GM12878 (cell line): ENCODE measurements at regions not wholly inside any gene's neighbourhood (a gene's known extent, or its start where the extent isn't known, plus 50 kb on each side); places are given as distances from the start of the nearest gene placed in this dataset.

Source experiments
- ATAC-seq: fragments of 200-7000 bp; cut with Tn5 transposase; 3 replicates; pipeline ENCODE4 v1.9.1; 2020; ENCODE audit warnings: mild to moderate bottlenecking, moderate library complexity
- BruUV-seq: library from RNA; stranded (reverse); fragments of 400-500 nt; replicated peaks from 2 replicates; lab custom pipeline; 2021; lab: Mats Ljungman, UMichigan
- CTCF ChIA-PET: fragments of 300-600 bp; sonication (Branson Sonifier 250); formaldehyde crosslinking; extraction: SDS; loops from one replicate; lab custom pipeline; 2021; ENCODE audit warnings: inconsistent platforms; lab: Yijun Ruan, JAX
- POLR2A ChIA-PET: fragments of 350-600 bp; formaldehyde crosslinking; extraction: SDS; loops from one replicate; lab custom pipeline; 2021; ENCODE audit warnings: inconsistent platforms; lab: Charles Lee
- RAD21 ChIA-PET: fragments of 300-600 bp; sonication (Branson Sonifier 250); formaldehyde crosslinking; loops from one replicate; lab custom pipeline; 2023; ENCODE audit warnings: antibody characterized with exemption; ENCODE audit not compliant: unreplicated experiment; lab: Charles Lee
- SMC1A ChIA-PET: fragments of 300-600 bp; sonication (Branson Sonifier 250); formaldehyde crosslinking; loops from one replicate; lab custom pipeline; 2023; ENCODE audit not compliant: unreplicated experiment, uncharacterized antibody; lab: Charles Lee
- DNase-seq: peaks from one replicate; pipeline ENCODE4 v3.0.0-alpha.2; 2011; ENCODE audit warnings: low read depth, low spot score
- FAIRE-seq: peaks from 3 replicates; lab custom pipeline; 2011; peaks lifted over from hg19 to GRCh38; lab: Jason Lieb, UNC
- H2AFZ ChIP-seq: 2 replicates; pipeline ENCODE4 v1.6.0; 2011; ENCODE audit warnings: low read depth, low read length, control low read depth; ENCODE audit not compliant: control insufficient read depth
- H3K27ac ChIP-seq: 2 replicates; pipeline ENCODE4 v1.5.1; 2011; ENCODE audit warnings: control low read depth; ENCODE audit not compliant: control insufficient read depth, insufficient read depth
- H3K27me3 ChIP-seq, 2 experiments: replicated peaks in 1 of 2; 2 replicates each; pipeline versions ENCODE4 v1.6.0 to v1.6.1; 2011; ENCODE audit warnings: low read length in 1 of 2; ENCODE audit not compliant: control insufficient read depth in 2 of 2, insufficient read depth in 2 of 2
- H3K36me3 ChIP-seq, 2 experiments: 2 replicates each; pipeline ENCODE4 v1.5.1; 2011; ENCODE audit warnings: low read length in 1 of 2; ENCODE audit not compliant: control insufficient read depth in 2 of 2, insufficient read depth in 2 of 2
- H3K4me1 ChIP-seq: 2 replicates; pipeline ENCODE4 v1.6.1; 2011; ENCODE audit warnings: mild to moderate bottlenecking, low read length, moderate library complexity, mixed read lengths; ENCODE audit not compliant: control insufficient read depth, insufficient read depth
- H3K4me2 ChIP-seq: 2 replicates; pipeline ENCODE4 v1.6.0; 2011; ENCODE audit warnings: control low read depth; ENCODE audit not compliant: control insufficient read depth, insufficient read depth
- H3K4me3 ChIP-seq: fragments of 200-600 bp; sonication (generic); 2 replicates; pipeline ENCODE4 v1.5.1; 2016
- H3K79me2 ChIP-seq: 2 replicates; pipeline ENCODE4 v1.6.0; 2011; ENCODE audit warnings: low read length; ENCODE audit not compliant: control insufficient read depth, insufficient read depth
- H3K9ac ChIP-seq: 2 replicates; pipeline ENCODE4 v1.8.0; 2011; ENCODE audit warnings: low read length, control low read depth, mixed read lengths; ENCODE audit not compliant: control insufficient read depth, insufficient read depth
- H3K9me3 ChIP-seq: replicated peaks from 3 replicates; pipeline ENCODE4 v1.5.1; 2011; ENCODE audit warnings: mild to moderate bottlenecking, low read length; ENCODE audit not compliant: control insufficient read depth, insufficient read depth
- H4K20me1 ChIP-seq: 2 replicates; pipeline ENCODE4 v1.6.0; 2011; ENCODE audit not compliant: control insufficient read depth, insufficient read depth
- DPF2 ChIP-seq: fragments of 450-650 bp; IDR thresholded peaks from 2 replicates; pipeline ENCODE4 v1.6.1; 2017; ENCODE audit warnings: mild to moderate bottlenecking
- FOXK2 ChIP-seq: fragments of 450-650 bp; IDR thresholded peaks from 2 replicates; pipeline ENCODE4 v1.6.1; 2017; ENCODE audit warnings: mild to moderate bottlenecking, moderate library complexity
- FOXM1 ChIP-seq: IDR thresholded peaks from 2 replicates; pipeline ENCODE4 v1.6.1; 2012; ENCODE audit warnings: low read depth, mild to moderate bottlenecking, inconsistent platforms, low read length, moderate library complexity
- KAT2A ChIP-seq: conservative IDR thresholded peaks from 2 replicates; pipeline ENCODE4 v1.6.1; 2011; ENCODE audit warnings: low read depth, low read length; ENCODE audit not compliant: control insufficient read depth
- MEF2A ChIP-seq: IDR thresholded peaks from 2 replicates; pipeline ENCODE4 v1.6.1; 2011; ENCODE audit warnings: low read depth, mild to moderate bottlenecking, low read length, moderate library complexity; ENCODE audit not compliant: insufficient read depth
- MEF2B ChIP-seq: fragments of 450-650 bp; IDR thresholded peaks from 2 replicates; pipeline ENCODE4 v1.6.1; 2018; ENCODE audit warnings: mild to moderate bottlenecking, moderate library complexity; ENCODE audit not compliant: partially characterized antibody, poor library complexity, severe bottlenecking
- NBN ChIP-seq: fragments of 450-650 bp; IDR thresholded peaks from 2 replicates; pipeline ENCODE4 v1.6.1; 2016
- NFYA ChIP-seq: IDR thresholded peaks from 2 replicates; pipeline ENCODE4 v1.6.1; 2011; ENCODE audit warnings: low read depth, mild to moderate bottlenecking, low read length, improper control_type of control experiment, borderline replicate concordance
- NR2C2 ChIP-seq: IDR thresholded peaks from 2 replicates; pipeline ENCODE4 v1.6.1; 2011; ENCODE audit warnings: borderline replicate concordance, low read depth; ENCODE audit not compliant: control insufficient read depth, insufficient read length
- PAX5 ChIP-seq: IDR thresholded peaks from 2 replicates; pipeline ENCODE4 v1.6.1; 2011; ENCODE audit warnings: low read depth, low read length, borderline replicate concordance
- PML ChIP-seq: IDR thresholded peaks from 2 replicates; pipeline ENCODE4 v1.6.1; 2012; ENCODE audit warnings: low read length, inconsistent platforms
- RB1 ChIP-seq: fragments of 450-650 bp; formaldehyde crosslinking; IDR thresholded peaks from 2 replicates; pipeline ENCODE4 v1.6.1; 2017; ENCODE audit warnings: mild to moderate bottlenecking, borderline replicate concordance
- RUNX3 ChIP-seq: IDR thresholded peaks from 2 replicates; pipeline ENCODE4 v1.6.1; 2012; ENCODE audit warnings: low read length, inconsistent platforms
- SMAD5 ChIP-seq: IDR thresholded peaks from 2 replicates; pipeline ENCODE4 v1.6.1; 2016; ENCODE audit warnings: antibody characterized with exemption, low read depth
- STAT3 ChIP-seq: IDR thresholded peaks from 2 replicates; pipeline ENCODE4 v1.6.1; 2011; ENCODE audit warnings: low read depth, low read length, improper control_type of control experiment
- ZNF217 ChIP-seq: fragments of 450-650 bp; IDR thresholded peaks from 2 replicates; pipeline ENCODE4 v1.6.1; 2017; ENCODE audit warnings: antibody characterized with exemption, mild to moderate bottlenecking
- WGBS: methylation state at CpG from one replicate; pipeline ENCODE4 v1.1.6; 2016; ENCODE audit warnings: low lambda C conversion rate; ENCODE audit not compliant: insufficient replicate concordance, insufficient coverage; ENCODE audit errors: missing lambda C conversion rate; 5-methylcytosine and 5-hydroxymethylcytosine counted together
- in situ Hi-C: fragments of 300-500 bp; cut with MboI; formaldehyde crosslinking; loops from 9 replicates; pipeline ENCODE4 v1.14.3; 2018; ENCODE audit warnings: mixed read lengths
- intact Hi-C: fragments of 100-400 bp; cut with micrococcal nuclease; formaldehyde crosslinking; loops from one replicate; pipeline ENCODE4 v1.14.2; 2022; ENCODE audit not compliant: unreplicated experiment

- FAIRE-seq, result no peak
- peaks cover 10% of the 10 kb centered on the region for H3K4me1 ChIP-seq
- H3K4me3 ChIP-seq, result no peak overlapping the region
- no peak overlapping the region for H2AFZ ChIP-seq
- ChIA-PET RAD21 (no interaction called here), SMC1A (interaction anchor here (0.8 to 1.4 kb wide), 2 partner anchors 73 to 154 kb away, joined by 3 to 6 read pairs; no protein-coding TSS in a partner anchor)
- intact Hi-C loops, result no loop called here
- no peaks in the 10 kb centered on the region for H3K36me3 ChIP-seq
- no peak overlapping the region for H3K27ac ChIP-seq
- no TSS peak for BruUV-seq
- no peak for TF ChIP-seq PML
- TF ChIP-seq MEF2A, result no peak
- no peak for TF ChIP-seq ZNF217
- no peak for TF ChIP-seq SMAD5
- no peak for TF ChIP-seq NBN
- no peak for TF ChIP-seq NR2C2
- no peak for TF ChIP-seq FOXM1
- no peak for TF ChIP-seq KAT2A
- no peak for TF ChIP-seq RB1
- no peak for TF ChIP-seq NFYA
- no peak for TF ChIP-seq STAT3
- no peak for TF ChIP-seq RUNX3
- TF ChIP-seq FOXK2, result no peak
- no peak for TF ChIP-seq DPF2
- no peak for TF ChIP-seq PAX5
- TF ChIP-seq MEF2B, result no peak
- TF ChIP-seq, all 136 proteins: peak for 0
- H3K4me2 ChIP-seq, result no peak overlapping the region
- no peaks in the 10 kb centered on the region for H3K79me2 ChIP-seq
- in situ Hi-C loops, result no loop called here
- no peak for DNase-seq
- ChIA-PET CTCF (interaction anchor here (0.8 kb wide), 1 partner anchor 16 kb away, joined by 3 read pairs; no protein-coding TSS in a partner anchor), POLR2A (no interaction called here)
- no peak for ATAC-seq
- WGBS, result 19% methylated on average over 4 of the region's 4 CpGs
- peaks cover 1 to 5% of the 10 kb centered on the region in 2 experiments; a peak in 2 of 4 replicates for H3K27me3 ChIP-seq
- H3K9ac ChIP-seq, result no peak overlapping the region
- H4K20me1 ChIP-seq, result no peaks in the 10 kb centered on the region
- no peaks in the 10 kb centered on the region for H3K9me3 ChIP-seq
These were observed 168.2 kb downstream of the ICOS start for GRCh38 chr2:204104811-204105210.
